ENCODE measurements at regions not wholly inside any gene's neighbourhood (a gene's known extent, or its start where the extent isn't known, plus 50 kb on each side); places are given as distances from the start of the nearest gene placed in this dataset.
"Not testable (repeated sequence)": the region's sequence is repeated elsewhere in the genome, so short reads cannot be mapped to it uniquely, and the experiment has no call there.

DNA sequence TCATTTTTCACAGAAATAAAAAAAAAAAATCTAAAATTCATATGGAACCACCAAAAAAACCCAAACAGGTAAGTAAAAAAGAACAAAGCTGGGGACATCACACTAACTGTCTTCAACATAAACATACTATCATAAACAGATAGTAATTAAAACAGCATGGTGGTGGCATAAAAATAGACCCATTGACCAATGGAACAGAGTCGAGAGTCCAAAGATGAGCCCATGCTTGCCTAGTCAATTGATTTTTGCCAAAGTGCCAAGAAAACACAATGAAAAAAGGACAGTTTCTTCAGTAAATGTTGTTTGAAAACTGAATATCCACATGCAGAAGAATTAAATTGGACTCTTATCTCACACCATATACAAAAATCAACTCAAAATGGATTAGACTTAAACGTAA, 513.2 kb upstream of the PHF14 start:
- H3K4me3 ChIP-seq (ENCODE audit: low read depth, low read length, poor library complexity, severe bottlenecking): no peak overlapping the region
- no peaks in the 10 kb centered on the region for H3K27me3 ChIP-seq (ENCODE audit: insufficient read depth, low read length)
- TF ChIP-seq CTCF (IDR thresholded peaks at IDR 0.05; ENCODE audit: low read length): no peak
- H3K4me1 ChIP-seq (ENCODE audit: insufficient read depth, low read length, severe bottlenecking): no peaks in the 10 kb centered on the region
- H3K9me2 ChIP-seq (ENCODE audit: low read depth, low read length): no peaks in the 10 kb centered on the region
- H3F3A ChIP-seq (ENCODE audit: insufficient read depth, low read length): no peaks in the 10 kb centered on the region
- H3K4me2 ChIP-seq (ENCODE audit: low read length): no peak overlapping the region
- 0 out of 2 replicates have a peak, but pooled peaks cover 4% of the 10 kb centered on the region for H3K9me3 ChIP-seq (ENCODE audit: low read length)
- no peak overlapping the region for H3K9ac ChIP-seq (ENCODE audit: low read length)
- no peaks in the 10 kb centered on the region for H3K79me2 ChIP-seq (ENCODE audit: insufficient read depth, low read length)
- H3K36me3 ChIP-seq (ENCODE audit: insufficient read depth, low read length): no peaks in the 10 kb centered on the region
- H4K20me1 ChIP-seq (ENCODE audit: insufficient read depth, low read length): no peaks in the 10 kb centered on the region
- no peak overlapping the region for H2AFZ ChIP-seq (ENCODE audit: low read length)
- H3K27ac ChIP-seq (ENCODE audit: low read depth, low read length, poor library complexity, severe bottlenecking): no peak overlapping the region

- H3K27ac ChIP-seq (ENCODE audit: low read depth, low read length, poor library complexity, severe bottlenecking): no peak overlapping the region
- H4K20me1 ChIP-seq (ENCODE audit: insufficient read depth, low read length): no peaks in the 10 kb centered on the region
- TF ChIP-seq CTCF (IDR thresholded peaks at IDR 0.05; ENCODE audit: low read length): no peak
- no peak for TF ChIP-seq EZH2 (IDR thresholded peaks at IDR 0.05; ENCODE audit: borderline replicate concordance, low read length)
- H3K4me2 ChIP-seq (ENCODE audit: low read length): no peak overlapping the region
- no peaks in the 10 kb centered on the region for H3K4me1 ChIP-seq (ENCODE audit: insufficient read depth, low read length, severe bottlenecking)
- H3K9ac ChIP-seq (ENCODE audit: low read length): no peak overlapping the region
- H3K9me2 ChIP-seq (ENCODE audit: low read depth, low read length): no peaks in the 10 kb centered on the region
- no peaks in the 10 kb centered on the region for H3K27me3 ChIP-seq (ENCODE audit: insufficient read depth, low read length)
- no peak overlapping the region for H2AFZ ChIP-seq (ENCODE audit: low read length)
- no peaks in the 10 kb centered on the region for H3F3A ChIP-seq (ENCODE audit: insufficient read depth, low read length)
- no peaks in the 10 kb centered on the region for H3K9me3 ChIP-seq (ENCODE audit: low read length)
- no peaks in the 10 kb centered on the region for H3K79me2 ChIP-seq (ENCODE audit: insufficient read depth, low read length)
- H3K36me3 ChIP-seq (ENCODE audit: insufficient read depth, low read length): no peaks in the 10 kb centered on the region
- no peak overlapping the region for H3K4me3 ChIP-seq (ENCODE audit: low read depth, low read length, poor library complexity, severe bottlenecking)
Measured at GRCh38 chr7:10463701-10464100, 510.0 kb upstream of the PHF14 start.

DNA sequence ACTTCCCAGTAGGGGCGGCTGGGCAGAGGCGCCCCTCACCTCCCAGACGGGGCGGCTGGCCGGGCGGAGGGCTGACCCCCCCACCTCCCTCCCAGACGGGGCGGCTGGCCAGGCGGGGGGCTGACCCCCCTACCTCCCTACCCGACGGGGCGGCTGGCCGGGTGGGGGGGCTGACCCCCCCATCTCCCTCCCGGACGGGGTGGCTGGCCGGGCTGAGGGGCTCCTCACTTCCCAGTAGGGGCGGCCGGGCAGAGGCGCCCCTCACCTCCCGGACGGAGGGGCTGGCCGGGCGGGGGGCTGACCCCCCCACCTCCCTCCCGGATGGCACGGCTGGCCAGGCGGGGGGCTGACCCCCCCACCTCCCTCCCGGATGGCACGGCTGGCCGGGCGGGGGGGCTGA, 508.1 kb upstream of the PHF14 start:
- H4K20me1 ChIP-seq (ENCODE audit: insufficient read depth, low read length); H3K4me3 ChIP-seq (ENCODE audit: low read depth, low read length, poor library complexity, severe bottlenecking); H3K27ac ChIP-seq (ENCODE audit: low read depth, low read length, poor library complexity, severe bottlenecking); H3K79me2 ChIP-seq (ENCODE audit: insufficient read depth, low read length); H3K36me3 ChIP-seq (ENCODE audit: insufficient read depth, low read length); H3F3A ChIP-seq (ENCODE audit: insufficient read depth, low read length); H3K4me1 ChIP-seq (ENCODE audit: insufficient read depth, low read length, severe bottlenecking); H3K27me3 ChIP-seq (ENCODE audit: insufficient read depth, low read length); H3K4me2 ChIP-seq (ENCODE audit: low read length); H3K9me3 ChIP-seq (ENCODE audit: low read length); H2AFZ ChIP-seq (ENCODE audit: low read length); H3K9ac ChIP-seq (ENCODE audit: low read length); H3K9me2 ChIP-seq (ENCODE audit: low read depth, low read length): not testable (repeated sequence)

DNA sequence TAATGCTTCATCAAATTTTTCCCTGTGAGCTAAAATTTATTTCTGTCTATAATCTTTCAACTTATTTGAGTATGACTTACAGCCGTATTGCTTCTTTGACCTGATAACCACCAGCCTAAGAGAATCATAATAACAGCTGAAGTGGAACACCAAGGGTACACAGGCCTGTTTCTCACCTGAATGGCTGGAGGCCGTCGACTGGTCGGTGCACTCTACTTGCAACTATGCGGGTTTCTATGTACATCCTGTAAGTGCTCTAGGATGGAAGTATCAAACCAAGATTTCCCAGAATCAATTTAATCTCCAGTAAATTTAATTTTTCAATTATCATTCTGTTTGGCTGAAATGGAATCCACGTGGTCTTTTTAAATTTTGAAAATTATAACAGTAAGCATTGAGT, 504.8 kb upstream of the PHF14 start:
- H3K9me2 ChIP-seq (ENCODE audit: low read depth, low read length): no peaks in the 10 kb centered on the region
- no peaks in the 10 kb centered on the region for H3K27me3 ChIP-seq (ENCODE audit: insufficient read depth, low read length)
- no peaks in the 10 kb centered on the region for H3K79me2 ChIP-seq (ENCODE audit: insufficient read depth, low read length)
- no peak overlapping the region for H3K4me3 ChIP-seq (ENCODE audit: low read depth, low read length, poor library complexity, severe bottlenecking)
- H2AFZ ChIP-seq (ENCODE audit: low read length): no peak overlapping the region
- H3K9ac ChIP-seq (ENCODE audit: low read length): no peak overlapping the region
- no peaks in the 10 kb centered on the region for H3F3A ChIP-seq (ENCODE audit: insufficient read depth, low read length)
- no peak overlapping the region for H3K27ac ChIP-seq (ENCODE audit: low read depth, low read length, poor library complexity, severe bottlenecking)
- no peak overlapping the region for H3K4me2 ChIP-seq (ENCODE audit: low read length)
- no peaks in the 10 kb centered on the region for H3K9me3 ChIP-seq (ENCODE audit: low read length)
- no peaks in the 10 kb centered on the region for H3K36me3 ChIP-seq (ENCODE audit: insufficient read depth, low read length)
- TF ChIP-seq EZH2 (IDR thresholded peaks at IDR 0.05; ENCODE audit: borderline replicate concordance, low read length): no peak
- TF ChIP-seq CTCF (IDR thresholded peaks at IDR 0.05; ENCODE audit: low read length): no peak
- H3K4me1 ChIP-seq (ENCODE audit: insufficient read depth, low read length, severe bottlenecking): no peaks in the 10 kb centered on the region
- H4K20me1 ChIP-seq (ENCODE audit: insufficient read depth, low read length): no peaks in the 10 kb centered on the region

All from OCI-LY1 (cell line).